Heart right ventricle (tissue), 16 donors: ENCODE measurements at regions not wholly inside any gene's neighbourhood (a gene's known extent, or its start where the extent isn't known, plus 50 kb on each side); places are given as distances from the start of the nearest gene placed in this dataset.

ENCODE experiments used
- ATAC-seq, 8 donors: fragments of 200-7000 bp; cut with Tn5 transposase; one replicate each; pipeline ENCODE4 v1.9.1; 2020; ENCODE audit warnings: mild to moderate bottlenecking in 8 of 8, moderate library complexity in 8 of 8, moderate number of reproducible peaks in 1 of 8
- DNase-seq, 2 donors: peaks; one replicate each; pipeline ENCODE4 v3.0.0-alpha.2; 2020
- H3K27ac ChIP-seq, 10 donors: fragments of 200-600 bp; sonication (generic) in 2 of 10; one replicate each; pipeline versions ENCODE4 v1.5.0 to v1.8.0; 2020 to 2022; ENCODE audit warnings: mild to moderate bottlenecking in 3 of 10
- H3K27me3 ChIP-seq, 7 donors: fragments of 200-600 bp; one replicate each; pipeline ENCODE4 v1.8.0; 2021 to 2022; ENCODE audit warnings: mild to moderate bottlenecking in 2 of 7
- H3K36me3 ChIP-seq, 9 donors: fragments of 200-600 bp; sonication (generic) in 1 of 9; one replicate each; pipeline versions ENCODE4 v1.5.0 to v1.8.0; 2020 to 2022; ENCODE audit warnings: mild to moderate bottlenecking in 2 of 9
- H3K4me1 ChIP-seq, 9 donors: fragments of 200-600 bp; sonication (generic) in 1 of 9; one replicate each; pipeline versions ENCODE4 v1.5.0 to v1.8.0; 2020 to 2022; ENCODE audit warnings: mild to moderate bottlenecking in 4 of 9
- H3K4me3 ChIP-seq, 10 donors: fragments of 200-600 bp; sonication (generic) in 2 of 10; one replicate each; pipeline versions ENCODE4 v1.5.0 to v1.8.0; 2020 to 2022; ENCODE audit warnings: mild to moderate bottlenecking in 7 of 10, moderate library complexity in 2 of 10
- H3K9me3 ChIP-seq, 11 donors: fragments of 200-600 bp in 10 of 11; sonication (generic) in 2 of 11; one replicate each; pipeline versions ENCODE4 v1.5.0 to v1.8.0; 2013 to 2022; ENCODE audit warnings: mild to moderate bottlenecking in 2 of 11, control low read depth in 1 of 11, moderate library complexity in 1 of 11
- CTCF ChIP-seq, 9 donors: fragments of 200-600 bp; sonication (generic) in 2 of 9; IDR thresholded peaks; one replicate each; pipeline versions ENCODE4 v1.5.0 to v1.8.0; 2021 to 2022; ENCODE audit warnings: antibody characterized with exemption in 9 of 9, mild to moderate bottlenecking in 5 of 9, moderate library complexity in 1 of 9
- WGBS, 2 donors: extraction: QIAGEN DNeasy Blood & Tissue Kit; methylation state at CpG; one replicate each; pipeline ENCODE4 v1.1.7; 2013; ENCODE audit warnings: inconsistent platforms in 1 of 2; 5-methylcytosine and 5-hydroxymethylcytosine counted together
- intact Hi-C, 10 donors: fragments of 100-400 bp; cut with DNase I; formaldehyde crosslinking; loops; one replicate each; pipeline versions ENCODE4 v1.11.1 to v1.14.2; 2022
- donor health status: Arrhythmogenic right ventricular cardiomyopathy.
- donor health status: ischemic (EF 13 %, LVEDD 7.1; RV severe dilation, severe dysfunction).
- donor health status: healthy with polysubstance abuse.
- donor health status: DM: no; HTN: yes; CAD: no.
- donor health status: DM: no; HTN: no; CAD: no.
- donor health status: ischemic (EF 25% LVEDD 6.9; RV normal size, moderate dysfunction).
- donor health status: ischemic (EF 25% LVEDD 5.7; RV mildly dilated, moderate dysfunction).
- donor health status: healthy.
- donor health status: DM: yes; HTN: yes; CAD: no.
- donor health status: Ischemic cardiomyopathy.
- donor health status: ischemic (EF 35%, LVEDD 5.7; RV mildly dilated, moderate dysfunction).
- donor health status: nonischemic (EF 11% LVEDD 7.7; RV severe dilation, severe dysfunction).
- donor health status: DM: yes; HTN: yes; CAD: no.
- donor health status: PGD.
- donor health status: ischemic (EF 29% LVEDD 5.4; RV normal size, mild dysfunction).
- donor health status: nonischemic (EF 23%, LVEDD 6.1; RV moderate dilation, normal function).

GRCh38 chr15:67900621-67901147 lies 60.8 kb upstream of the RNU6-1 start:
- intact Hi-C loops: no loop called here

GRCh38 chr15:67901922-67902321 lies 62.1 kb upstream of the RNU6-1 start:
- Histone ChIP-seq H3K4me3 (no peak overlapping the region), H3K9me3 (no peaks in the 10 kb centered on the region), H3K4me1 (peaks cover 0 to 13% (median 0%) of the 10 kb centered on the region in 9 donors), H3K27ac (no peak overlapping the region), H3K36me3 (no peaks in the 10 kb centered on the region), H3K27me3 (no peaks in the 10 kb centered on the region)
- no peak for TF ChIP-seq CTCF (IDR thresholded peaks at IDR 0.05)
- ATAC-seq (no peak), DNase-seq (no peak)
- 94 to 96% methylated on average over 1 of the region's 1 CpG for WGBS, 2 donors
- intact Hi-C loops: no loop called here

More at GRCh38 chr15:67900621-67901147, 60.8 kb upstream of the RNU6-1 start:
- 94 to 97% methylated on average over 2 of the region's 2 CpGs for WGBS, 2 donors
- no peak overlapping the region for H3K4me3 ChIP-seq
- no peaks in the 10 kb centered on the region for H3K36me3 ChIP-seq
- no peaks in the 10 kb centered on the region for H3K27me3 ChIP-seq
- peaks cover 0 to 5% (median 0%) of the 10 kb centered on the region in 11 donors for H3K9me3 ChIP-seq
- ATAC-seq (no peak), DNase-seq (no peak)
- H3K4me1 ChIP-seq: peaks cover 0 to 8% (median 0%) of the 10 kb centered on the region in 9 donors
- TF ChIP-seq CTCF (IDR thresholded peaks at IDR 0.05): no peak
- H3K27ac ChIP-seq: no peak overlapping the region

- no peak for TF ChIP-seq CTCF (IDR thresholded peaks at IDR 0.05)
- Histone ChIP-seq H3K4me1 (peaks cover 0 to 12% (median 0%) of the 10 kb centered on the region in 9 donors), H3K27me3 (no peaks in the 10 kb centered on the region), H3K4me3 (no peak overlapping the region), H3K9me3 (no peaks in the 10 kb centered on the region), H3K36me3 (no peaks in the 10 kb centered on the region), H3K27ac (no peak overlapping the region)
- 91 to 92% methylated on average over 9 of the region's 9 CpGs for WGBS, 2 donors
- DNase-seq: no peak
- intact Hi-C loops: no loop called here
- no peak for ATAC-seq
These were observed 62.7 kb upstream of the RNU6-1 start for GRCh38 chr15:67902579-67903009.

GRCh38 chr15:67903708-67904107 lies 63.9 kb upstream of the RNU6-1 start:
- Histone ChIP-seq H3K27me3 (no peaks in the 10 kb centered on the region), H3K36me3 (no peaks in the 10 kb centered on the region), H3K27ac (no peak overlapping the region), H3K9me3 (no peaks in the 10 kb centered on the region), H3K4me3 (no peak overlapping the region), H3K4me1 (peaks cover 0 to 10% (median 0%) of the 10 kb centered on the region in 9 donors)
- DNase-seq (no peak), ATAC-seq (no peak)
- intact Hi-C loops: no loop called here
- TF ChIP-seq CTCF (IDR thresholded peaks at IDR 0.05): no peak
